OCI-LY3 (cell line): ENCODE measurements at regions not wholly inside any gene's neighbourhood (a gene's known extent, or its start where the extent isn't known, plus 50 kb on each side); places are given as distances from the start of the nearest gene placed in this dataset.

Source experiments
- EZH2phosphoT487 ChIP-seq: fragments of 200-600 bp; shearing (Covaris generic); IDR thresholded peaks from 2 replicates; pipeline ENCODE4 v1.6.1; 2018; ENCODE audit warnings: antibody characterized with exemption, mixed run types, low read depth
- TF ChIP-seq, protein P1 (sequence below): fragments of 200-600, 300-600 bp; sonication (generic); IDR thresholded peaks from 2 replicates; pipeline ENCODE4 v1.5.1; 2014; ENCODE audit warnings: antibody characterized with exemption, low read length, low read depth

DNA sequence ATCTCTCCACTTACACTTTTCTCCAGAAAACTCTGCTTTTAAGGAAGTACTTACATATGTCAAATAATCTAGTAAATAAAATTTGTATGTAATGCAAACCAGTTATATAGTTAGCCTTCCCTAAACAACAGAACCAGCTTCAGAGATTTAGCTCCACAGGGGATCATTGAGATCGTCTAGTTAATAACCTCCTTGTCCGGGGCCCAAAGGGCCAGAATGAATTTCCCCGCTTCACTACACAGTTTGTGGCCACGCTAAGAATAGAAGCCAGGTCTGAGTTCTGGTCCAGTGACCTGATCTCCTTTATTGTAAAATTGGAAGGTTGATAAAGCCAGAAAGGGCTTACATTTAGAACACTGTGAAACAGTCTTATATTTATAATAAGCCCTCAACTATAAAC is 245.2 kb downstream of the TPBG start:
- TF ChIP-seq, protein P1, sequence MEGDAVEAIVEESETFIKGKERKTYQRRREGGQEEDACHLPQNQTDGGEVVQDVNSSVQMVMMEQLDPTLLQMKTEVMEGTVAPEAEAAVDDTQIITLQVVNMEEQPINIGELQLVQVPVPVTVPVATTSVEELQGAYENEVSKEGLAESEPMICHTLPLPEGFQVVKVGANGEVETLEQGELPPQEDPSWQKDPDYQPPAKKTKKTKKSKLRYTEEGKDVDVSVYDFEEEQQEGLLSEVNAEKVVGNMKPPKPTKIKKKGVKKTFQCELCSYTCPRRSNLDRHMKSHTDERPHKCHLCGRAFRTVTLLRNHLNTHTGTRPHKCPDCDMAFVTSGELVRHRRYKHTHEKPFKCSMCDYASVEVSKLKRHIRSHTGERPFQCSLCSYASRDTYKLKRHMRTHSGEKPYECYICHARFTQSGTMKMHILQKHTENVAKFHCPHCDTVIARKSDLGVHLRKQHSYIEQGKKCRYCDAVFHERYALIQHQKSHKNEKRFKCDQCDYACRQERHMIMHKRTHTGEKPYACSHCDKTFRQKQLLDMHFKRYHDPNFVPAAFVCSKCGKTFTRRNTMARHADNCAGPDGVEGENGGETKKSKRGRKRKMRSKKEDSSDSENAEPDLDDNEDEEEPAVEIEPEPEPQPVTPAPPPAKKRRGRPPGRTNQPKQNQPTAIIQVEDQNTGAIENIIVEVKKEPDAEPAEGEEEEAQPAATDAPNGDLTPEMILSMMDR = no peak
- no peak for TF ChIP-seq EZH2phosphoT487
